NCI-H82 (cell line): ENCODE measurements at regions not wholly inside any gene's neighbourhood (a gene's known extent, or its start where the extent isn't known, plus 50 kb on each side); places are given as distances from the start of the nearest gene placed in this dataset.
"Not testable (repeated sequence)": the region's sequence is repeated elsewhere in the genome, so short reads cannot be mapped to it uniquely, and the experiment has no call there.

Experiments
- DNase-seq: peaks from one replicate; lab custom pipeline; 2025; lab: John Stamatoyannopoulos, UW

- no peak for DNase-seq
These were observed 375.6 kb upstream of the C11orf87 start for GRCh38 chr11:109046284-109046992.

GRCh38 chr11:109048098-109048497 lies 373.9 kb upstream of the C11orf87 start:
- DNase-seq, result no peak

- no peak for DNase-seq
These were observed 370.8 kb upstream of the C11orf87 start for GRCh38 chr11:109051200-109051599.

GRCh38 chr11:109059402-109059801 lies 362.6 kb upstream of the C11orf87 start:
- DNase-seq, result no peak

DNA sequence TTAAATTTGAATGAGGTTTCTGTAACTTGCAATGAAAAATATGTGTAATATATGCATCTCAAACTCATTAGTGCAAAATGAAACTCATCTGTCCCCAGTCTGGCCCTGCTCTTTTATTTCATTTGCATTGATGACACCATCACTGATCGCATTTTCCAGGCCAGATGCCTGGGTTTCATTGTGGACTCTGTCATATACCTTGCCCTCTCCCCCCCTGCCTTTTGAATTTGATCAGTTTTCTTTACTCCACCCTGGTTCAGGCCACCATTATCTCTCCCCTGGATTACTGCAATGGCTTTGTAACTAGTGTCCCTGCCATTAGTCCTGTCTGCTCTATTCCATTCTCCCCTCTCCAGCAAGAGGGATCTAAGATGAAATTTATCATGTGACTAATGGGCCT lies 360.6 kb upstream of the C11orf87 start:
- no peak for DNase-seq

DNA sequence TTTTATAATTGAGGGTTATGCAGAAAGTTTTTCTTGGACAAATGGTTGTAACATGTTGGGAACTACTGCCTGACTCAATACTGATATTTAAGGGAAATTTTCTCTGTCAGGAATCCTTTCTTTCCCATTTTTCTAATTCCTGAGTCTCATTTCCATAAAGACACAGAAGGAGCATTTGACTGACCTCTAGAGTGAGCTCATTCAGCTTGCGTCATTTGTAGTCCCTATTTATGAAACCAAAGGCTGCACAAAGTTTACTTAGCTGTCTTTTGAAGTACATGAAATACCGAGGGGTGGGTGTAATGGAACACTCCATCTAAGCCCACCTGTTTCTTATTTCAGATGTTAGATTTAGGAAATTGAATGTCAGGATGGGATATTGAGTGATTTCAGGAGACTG lies 359.5 kb upstream of the C11orf87 start:
- no peak for DNase-seq

GRCh38 chr11:109062871-109063270 lies 359.1 kb upstream of the C11orf87 start:
- no peak for DNase-seq

GRCh38 chr11:109064618-109065311 lies 357.2 kb upstream of the C11orf87 start:
- DNase-seq, result not testable (repeated sequence)

DNA sequence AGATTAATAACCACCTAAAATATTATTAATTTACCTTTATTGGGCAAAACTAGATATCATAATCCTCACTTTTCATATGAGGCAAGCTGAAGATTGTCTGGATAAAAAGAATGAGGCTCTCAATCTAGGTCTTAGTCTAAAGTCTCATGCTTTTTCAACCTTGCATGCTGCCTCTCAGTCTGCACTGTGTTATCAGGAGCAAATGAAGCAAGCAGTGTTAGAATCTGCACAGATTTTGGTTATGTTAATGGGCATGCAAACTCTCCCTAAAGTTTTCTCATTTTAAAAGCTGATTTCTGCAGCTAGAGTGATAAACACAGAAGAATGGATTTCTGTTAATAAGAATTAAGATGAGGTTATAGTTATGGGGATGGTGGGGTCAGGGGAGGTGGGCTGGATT lies 350.7 kb upstream of the C11orf87 start:
- DNase-seq, result no peak

DNA sequence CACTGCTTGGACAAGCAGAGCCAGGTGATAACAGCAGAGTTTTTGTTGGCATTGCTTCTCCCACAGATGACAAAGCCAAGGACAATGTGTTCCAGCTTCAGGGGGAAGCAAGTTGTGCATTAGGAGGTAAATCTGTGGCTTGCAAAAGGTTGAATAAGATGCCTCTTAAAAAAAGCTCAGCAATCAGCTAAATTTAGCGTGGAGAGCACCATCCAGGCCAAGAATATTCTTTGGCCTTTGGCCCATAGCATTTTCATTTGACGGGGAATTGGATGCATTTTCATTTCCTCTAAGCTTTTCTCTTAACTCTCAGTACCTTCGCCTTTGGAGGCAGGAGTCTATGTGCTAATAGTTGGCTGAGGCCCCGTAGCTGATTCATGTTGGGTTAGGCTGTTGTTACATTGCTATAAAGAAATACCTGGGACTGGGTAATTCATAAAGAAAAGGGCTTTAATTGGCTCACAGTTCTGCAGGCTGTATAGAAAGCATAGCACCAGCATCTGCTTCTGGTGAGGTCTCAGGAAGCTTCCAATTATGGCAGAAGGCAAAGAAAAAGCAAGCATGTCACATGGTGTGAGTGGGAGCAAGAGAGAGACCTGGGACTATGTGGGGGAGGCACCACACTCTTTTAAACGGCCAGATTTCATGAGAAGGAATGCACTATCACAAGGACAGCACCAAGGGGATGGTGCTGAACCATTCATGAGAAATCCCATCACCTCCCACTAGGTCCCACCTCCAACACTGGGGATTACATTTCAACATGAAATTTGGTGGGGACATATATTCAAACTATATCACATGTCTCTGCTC lies 350.1 kb upstream of the C11orf87 start:
- DNase-seq, result no peak

- DNase-seq, result no peak
These were observed 348.8 kb upstream of the C11orf87 start for GRCh38 chr11:109073032-109073822.

- no peak for DNase-seq
These were observed 346.0 kb upstream of the C11orf87 start for GRCh38 chr11:109075976-109076375.

DNA sequence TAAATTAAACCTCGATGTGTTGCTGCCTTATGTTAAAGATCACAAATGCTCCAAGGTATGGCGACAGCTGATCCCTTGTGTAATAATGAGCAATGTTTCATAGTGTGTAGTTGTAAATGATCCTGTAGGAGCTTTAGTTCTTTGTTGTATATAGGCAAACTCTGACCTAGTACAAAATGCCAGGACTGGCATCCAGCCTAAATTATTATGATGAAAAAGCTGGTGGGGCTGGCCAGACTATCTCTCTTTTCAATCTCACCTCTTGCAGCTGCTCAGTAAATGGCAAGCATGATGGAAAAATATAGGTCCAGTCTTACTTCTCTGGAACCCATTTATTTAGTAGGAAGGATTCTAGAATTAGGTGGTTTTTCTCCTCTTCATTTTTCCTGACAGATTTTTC lies 345.1 kb upstream of the C11orf87 start:
- no peak for DNase-seq

DNA sequence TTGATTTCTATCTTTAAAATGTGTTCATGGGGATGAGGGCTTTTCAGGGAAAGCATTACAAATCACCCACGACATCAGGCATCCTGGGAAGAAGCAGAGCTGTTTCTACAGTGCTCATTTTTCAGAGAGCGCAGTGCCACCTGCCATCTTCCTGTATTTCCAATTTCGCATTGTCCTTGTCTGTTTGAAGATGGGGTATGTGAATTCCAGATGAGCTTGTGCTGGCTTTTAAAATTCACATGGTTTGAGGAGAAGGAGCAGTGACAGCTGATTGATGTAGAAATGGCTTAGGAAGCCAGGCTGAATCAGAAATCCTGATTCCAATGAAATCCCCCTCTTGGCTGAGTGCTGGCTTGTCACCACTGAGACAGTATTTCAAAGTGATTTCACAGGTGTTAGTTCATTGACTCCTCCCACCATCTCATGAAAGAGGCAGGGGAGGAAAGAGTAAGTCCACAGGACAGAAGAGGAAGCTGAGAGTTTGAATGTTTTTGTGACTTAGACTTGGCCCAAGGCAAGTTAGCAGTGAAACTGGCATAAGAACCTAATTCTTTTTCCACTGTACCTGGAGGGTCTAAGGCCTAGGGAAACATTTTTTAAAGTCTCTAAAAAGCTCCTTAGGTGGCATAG lies 344.6 kb upstream of the C11orf87 start:
- DNase-seq, result no peak

DNA sequence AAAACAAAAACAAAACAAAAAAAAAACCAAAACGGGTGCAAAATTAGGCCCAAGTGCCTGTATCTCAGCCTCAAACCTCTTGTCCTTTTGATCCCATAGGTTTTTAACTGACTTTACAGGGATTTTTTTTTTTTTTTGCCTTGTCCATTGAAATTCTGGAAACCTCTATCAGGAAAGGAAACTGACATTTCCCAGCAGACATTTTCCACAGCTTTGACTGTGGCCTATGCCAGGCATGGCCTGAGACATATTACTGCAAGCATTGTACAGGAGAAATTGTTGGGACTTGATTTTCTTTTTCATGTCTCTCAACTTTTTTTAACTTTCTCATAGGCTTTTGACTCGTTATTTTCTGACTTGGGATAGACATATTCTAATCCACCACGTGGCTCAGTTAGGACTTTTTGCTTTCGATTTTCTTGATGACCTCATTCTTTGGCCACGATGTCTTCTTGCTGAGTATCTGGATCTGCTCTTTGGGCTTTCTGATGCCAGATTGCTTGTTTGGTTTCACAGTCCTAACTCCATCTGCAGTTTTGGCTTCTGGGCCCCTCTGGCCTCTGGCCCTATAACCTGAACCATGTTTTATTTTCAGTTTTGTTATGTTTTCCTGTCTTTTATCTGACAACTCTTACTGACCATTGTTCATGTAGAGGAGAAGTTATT lies 336.1 kb upstream of the C11orf87 start:
- no peak for DNase-seq

DNA sequence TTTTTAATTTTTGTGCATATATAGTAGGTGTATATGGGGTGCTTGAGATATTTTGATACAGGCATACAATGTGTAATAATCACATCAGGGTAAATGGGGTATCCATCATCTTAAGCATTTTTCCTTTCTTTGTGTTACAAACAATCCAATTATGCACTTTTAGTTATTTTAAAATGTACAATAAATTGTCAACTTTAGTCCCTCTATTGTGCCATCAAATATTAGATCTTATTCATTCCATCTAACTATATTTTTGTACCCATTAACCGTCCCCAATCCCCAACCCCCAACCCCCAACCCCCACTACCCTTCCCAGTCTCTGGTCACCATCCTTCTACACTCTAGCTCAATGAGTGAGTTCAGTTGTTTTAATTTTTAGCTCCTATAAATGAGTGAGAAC lies 335.1 kb upstream of the C11orf87 start:
- no peak for DNase-seq

DNA sequence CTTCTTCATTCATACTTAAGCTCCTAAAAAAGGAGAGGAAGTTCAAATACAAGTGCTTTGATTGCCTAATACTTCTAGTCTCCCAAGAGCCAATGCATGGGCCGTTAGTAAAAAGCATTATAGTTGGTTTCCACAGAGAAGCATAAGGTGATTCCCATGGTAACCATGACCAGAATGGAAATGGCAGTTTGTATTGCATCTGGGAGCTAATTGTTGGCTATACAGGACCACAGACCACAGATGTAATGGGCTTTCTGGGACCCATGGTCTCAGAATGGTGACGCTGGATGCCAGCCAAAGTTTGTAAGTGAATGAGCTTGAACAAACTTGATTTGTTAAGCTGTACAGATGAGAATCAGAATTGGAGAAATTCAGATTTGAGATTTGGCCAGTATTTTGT lies 333.9 kb upstream of the C11orf87 start:
- DNase-seq, result no peak

- DNase-seq, result no peak
These were observed 332.8 kb upstream of the C11orf87 start for GRCh38 chr11:109089144-109089543.

GRCh38 chr11:109093354-109093753 lies 328.6 kb upstream of the C11orf87 start:
- DNase-seq, result no peak

DNA sequence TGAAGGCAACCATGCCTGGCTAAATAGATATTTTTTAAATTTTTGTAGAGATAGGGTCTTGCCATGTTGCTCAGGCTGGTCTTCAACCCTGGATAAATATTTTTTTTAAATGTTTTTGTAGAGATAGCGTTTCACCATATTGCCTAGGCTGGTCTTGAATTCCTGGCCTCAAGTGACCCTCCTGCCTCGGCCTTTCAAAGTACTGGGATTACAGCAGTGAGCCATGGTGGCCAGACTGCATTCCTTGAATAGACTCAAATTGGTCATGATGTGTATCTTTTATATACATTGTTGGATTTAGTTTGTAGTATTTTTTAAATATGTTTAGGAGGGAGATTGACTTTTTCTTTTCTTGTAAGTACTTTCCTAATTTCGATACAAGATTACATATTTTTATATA lies 325.7 kb upstream of the C11orf87 start:
- no peak for DNase-seq
